ENCODE measurements at regions not wholly inside any gene's neighbourhood (a gene's known extent, or its start where the extent isn't known, plus 50 kb on each side); places are given as distances from the start of the nearest gene placed in this dataset.
A peak's percentile ranks its signal among the peaks of the same experiment; 100 is the strongest.
"Not testable (repeated sequence)": the region's sequence is repeated elsewhere in the genome, so short reads cannot be mapped to it uniquely, and the experiment has no call there.

- H3K4me3 ChIP-seq (replicated peaks; ENCODE audit: insufficient read depth, low read length); H3K27me3 ChIP-seq (ENCODE audit: insufficient read depth, poor library complexity, severe bottlenecking); DNase-seq (ENCODE audit: low read depth in 1 of 2, low spot score in 1 of 2); H3K27ac ChIP-seq (replicated peaks): not testable (repeated sequence)
Measured at GRCh38 chr4:27075603-27076002, 215.0 kb downstream of the STIM2 start.

- TF ChIP-seq POLR2AphosphoS5 (IDR thresholded peaks at IDR 0.05; ENCODE audit: low read depth) (no peak), CTCF (IDR thresholded peaks at IDR 0.05; ENCODE audit: insufficient read depth, low read length) (no peak), REST (IDR thresholded peaks at IDR 0.05; ENCODE audit: insufficient replicate concordance, low read depth) (no peak), SPI1 (IDR thresholded peaks at IDR 0.05; ENCODE audit: borderline replicate concordance, low read depth) (no peak), GABPA (IDR thresholded peaks at IDR 0.05; ENCODE audit: low read depth) (no peak)
- Histone ChIP-seq H3K27me3 (ENCODE audit: insufficient read depth, poor library complexity, severe bottlenecking) (no peaks in the 10 kb centered on the region), H3K4me3 (replicated peaks; ENCODE audit: insufficient read depth, low read length) (no peak overlapping the region), H3K27ac (replicated peaks) (no peak overlapping the region)
- DNase-seq (ENCODE audit: low read depth in 1 of 2, low spot score in 1 of 2), result no peak
Measured at GRCh38 chr4:27078934-27079455, 218.4 kb downstream of the STIM2 start.

- H3K27ac ChIP-seq (replicated peaks), result peak overlapping the region; percentile 27; the same call in 1 of the 2 replicates
- H3K27me3 ChIP-seq (ENCODE audit: insufficient read depth, poor library complexity, severe bottlenecking), result peaks cover 9% of the 10 kb centered on the region
- peak; percentile 14 to 40 for DNase-seq (ENCODE audit: low read depth in 1 of 2, low spot score in 1 of 2)
- no peak overlapping the region for H3K4me3 ChIP-seq (replicated peaks; ENCODE audit: insufficient read depth, low read length)
- TF ChIP-seq POLR2AphosphoS5 (IDR thresholded peaks at IDR 0.05; ENCODE audit: low read depth), result no peak
- no peak for TF ChIP-seq CTCF (IDR thresholded peaks at IDR 0.05; ENCODE audit: insufficient read depth, low read length)
- TF ChIP-seq GABPA (IDR thresholded peaks at IDR 0.05; ENCODE audit: low read depth), result no peak
- no peak for TF ChIP-seq SPI1 (IDR thresholded peaks at IDR 0.05; ENCODE audit: borderline replicate concordance, low read depth)
- no peak for TF ChIP-seq REST (IDR thresholded peaks at IDR 0.05; ENCODE audit: insufficient replicate concordance, low read depth)
Measured at GRCh38 chr4:27081675-27082586, 221.3 kb downstream of the STIM2 start.

GRCh38 chr4:27082776-27083175 lies 222.1 kb downstream of the STIM2 start:
- Histone ChIP-seq H3K27ac (replicated peaks) (peak overlapping the region; percentile 27; the same call in 1 of the 2 replicates), H3K4me3 (replicated peaks; ENCODE audit: insufficient read depth, low read length) (no peak overlapping the region), H3K27me3 (ENCODE audit: insufficient read depth, poor library complexity, severe bottlenecking) (peaks cover 9% of the 10 kb centered on the region)
- no peak for TF ChIP-seq CTCF (IDR thresholded peaks at IDR 0.05; ENCODE audit: insufficient read depth, low read length)
- TF ChIP-seq SPI1 (IDR thresholded peaks at IDR 0.05; ENCODE audit: borderline replicate concordance, low read depth), result peak; percentile 73; the same call in 1 of the 2 replicates
- peak; percentile 58 to 70 for DNase-seq (ENCODE audit: low read depth in 1 of 2, low spot score in 1 of 2)

Measured in HL-60 (cell line).